NOMO-1 (cell line): ENCODE measurements at regions not wholly inside any gene's neighbourhood (a gene's known extent, or its start where the extent isn't known, plus 50 kb on each side); places are given as distances from the start of the nearest gene placed in this dataset.
"Not testable (repeated sequence)": the region's sequence is repeated elsewhere in the genome, so short reads cannot be mapped to it uniquely, and the experiment has no call there.

Experiments
- DNase-seq, 2 experiments: peaks; one replicate each; lab custom pipeline; 2025; ENCODE audit not compliant: unreplicated experiment in 2 of 2; lab: John Stamatoyannopoulos, UW

GRCh38 chr6:37078814-37079213, 73.4 kb downstream of the FGD2 start:
- DNase-seq, result no peak

- DNase-seq, result no peak
Observed at GRCh38 chr6:37081042-37081607, 75.7 kb downstream of the FGD2 start.

GRCh38 chr6:37082390-37083130, 77.1 kb downstream of the FGD2 start:
- no peak for DNase-seq

- peak; percentile 76 to 89 for DNase-seq
Observed at GRCh38 chr6:37083243-37084138, 78.0 kb downstream of the FGD2 start.

GRCh38 chr6:37084665-37085064, 79.2 kb downstream of the FGD2 start:
- not testable (repeated sequence) for DNase-seq

GRCh38 chr6:37085198-37085597, 79.7 kb downstream of the FGD2 start:
- no peak for DNase-seq

- DNase-seq, result no peak
Observed at GRCh38 chr6:37088897-37089296, 81.1 kb upstream of the PIM1 start.

GRCh38 chr6:37089783-37090182, 80.2 kb upstream of the PIM1 start:
- no peak for DNase-seq

GRCh38 chr6:37091104-37091503, 78.8 kb upstream of the PIM1 start:
- DNase-seq, result not testable (repeated sequence)

GRCh38 chr6:37091586-37091985, 78.4 kb upstream of the PIM1 start:
- not testable (repeated sequence) for DNase-seq

GRCh38 chr6:37092923-37093727, 76.8 kb upstream of the PIM1 start:
- DNase-seq, result no peak

- DNase-seq, result no peak
Observed at GRCh38 chr6:37093728-37094069, 76.3 kb upstream of the PIM1 start.

GRCh38 chr6:37095997-37096396, 74.0 kb upstream of the PIM1 start:
- DNase-seq, result no peak

- no peak for DNase-seq
Observed at GRCh38 chr6:37097335-37097734, 72.6 kb upstream of the PIM1 start.

- DNase-seq, result no peak
Observed at GRCh38 chr6:37099442-37099841, 70.5 kb upstream of the PIM1 start.

GRCh38 chr6:37100745-37101144, 69.2 kb upstream of the PIM1 start:
- DNase-seq, result no peak

- DNase-seq, result no peak
Observed at GRCh38 chr6:37101991-37102298, 68.0 kb upstream of the PIM1 start.

- DNase-seq, result peak; percentile 75 to 77
Observed at GRCh38 chr6:37102299-37103168, 67.4 kb upstream of the PIM1 start.

- DNase-seq, result no peak
Observed at GRCh38 chr6:37103169-37104039, 66.5 kb upstream of the PIM1 start.
